ENCODE measurements at regions not wholly inside any gene's neighbourhood (a gene's known extent, or its start where the extent isn't known, plus 50 kb on each side); places are given as distances from the start of the nearest gene placed in this dataset.

- no peak for DNase-seq
These were observed 428.4 kb downstream of the COG6 start for GRCh38 chr13:40083841-40084240.

- no peak for DNase-seq
These were observed 429.5 kb downstream of the COG6 start for GRCh38 chr13:40084934-40085333.

GRCh38 chr13:40087091-40088002, 431.9 kb downstream of the COG6 start:
- no peak for DNase-seq

- DNase-seq = peak; percentile 37
These were observed 438.6 kb downstream of the COG6 start for GRCh38 chr13:40094056-40094455.

GRCh38 chr13:40095695-40096356, 440.4 kb downstream of the COG6 start:
- DNase-seq = no peak

- DNase-seq = peak; percentile 52
These were observed 441.0 kb downstream of the COG6 start for GRCh38 chr13:40096357-40096901.

GRCh38 chr13:40098246-40098645, 442.8 kb downstream of the COG6 start:
- no peak for DNase-seq

- no peak for DNase-seq
These were observed 446.4 kb downstream of the COG6 start for GRCh38 chr13:40101708-40102359.

- DNase-seq = no peak
These were observed 446.9 kb downstream of the COG6 start for GRCh38 chr13:40102360-40102727.

GRCh38 chr13:40102854-40103253, 447.4 kb downstream of the COG6 start:
- DNase-seq = no peak

- no peak for DNase-seq
These were observed 448.4 kb downstream of the COG6 start for GRCh38 chr13:40103864-40104263.

GRCh38 chr13:40105231-40105630, 449.8 kb downstream of the COG6 start:
- DNase-seq = no peak

GRCh38 chr13:40109351-40109844, 453.9 kb downstream of the COG6 start:
- no peak for DNase-seq

- DNase-seq = no peak
These were observed 458.3 kb downstream of the COG6 start for GRCh38 chr13:40113643-40114304.

GRCh38 chr13:40114305-40114896, 458.9 kb downstream of the COG6 start:
- DNase-seq = no peak

GRCh38 chr13:40115426-40115825, 460.0 kb downstream of the COG6 start:
- DNase-seq = no peak

GRCh38 chr13:40116008-40116407, 460.5 kb downstream of the COG6 start:
- no peak for DNase-seq

GRCh38 chr13:40118337-40118736, 462.9 kb downstream of the COG6 start:
- no peak for DNase-seq

GRCh38 chr13:40119852-40120251, 464.4 kb downstream of the COG6 start:
- DNase-seq = no peak

GRCh38 chr13:40120288-40120687, 464.8 kb downstream of the COG6 start:
- DNase-seq = no peak

- DNase-seq = no peak
These were observed 465.3 kb downstream of the COG6 start for GRCh38 chr13:40120781-40121180.

GRCh38 chr13:40121722-40122121, 466.3 kb downstream of the COG6 start:
- no peak for DNase-seq
